ENCODE measurements at regions not wholly inside any gene's neighbourhood (a gene's known extent, or its start where the extent isn't known, plus 50 kb on each side); places are given as distances from the start of the nearest gene placed in this dataset.

DNA sequence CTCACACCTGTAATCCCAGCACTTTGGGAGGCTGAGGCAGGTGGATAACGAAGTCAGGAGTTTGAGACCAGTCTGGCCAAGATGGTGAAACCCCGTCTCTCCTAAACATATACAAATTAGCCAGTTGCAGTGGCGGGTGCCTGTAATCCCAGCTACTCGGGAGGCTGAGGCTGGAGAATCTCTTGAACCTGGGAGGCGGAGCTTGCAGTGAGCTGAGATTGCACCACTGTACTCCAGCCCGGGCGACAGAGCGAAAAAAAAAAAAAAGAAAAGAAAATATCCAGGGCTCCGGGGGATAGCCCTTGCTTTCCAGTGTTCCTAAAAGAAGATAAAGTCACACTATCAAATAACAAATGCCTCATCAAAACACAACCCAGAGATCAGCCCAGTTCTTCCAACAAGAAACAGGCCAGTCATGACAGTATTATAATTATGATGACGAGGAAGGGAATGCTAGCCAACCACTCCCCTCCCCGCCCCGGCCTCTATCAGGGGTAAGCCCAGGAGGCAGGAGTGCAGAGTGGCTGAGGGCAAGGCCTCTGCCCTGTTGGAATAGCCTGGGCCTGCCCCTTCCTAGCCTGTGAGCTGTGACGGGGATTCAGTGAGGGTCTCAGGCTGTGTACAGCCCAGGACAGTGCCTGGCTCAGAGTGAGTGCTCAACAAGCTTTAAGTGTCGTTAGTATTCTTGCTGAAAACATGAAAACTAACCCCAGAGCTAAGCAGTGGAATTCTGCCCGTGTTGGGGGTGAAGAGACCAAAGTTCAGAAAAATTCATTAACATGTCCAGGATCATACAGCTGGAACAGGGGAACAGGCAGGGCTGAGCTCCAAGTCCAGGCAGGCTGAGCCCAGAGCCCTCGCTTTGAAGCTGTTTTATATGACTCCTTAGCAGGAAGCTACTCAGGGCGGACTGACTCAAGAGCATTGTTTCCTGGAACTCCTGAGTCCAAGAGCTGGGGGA lies 54.3 kb downstream of the FAM241B start:
- H3K4me3 Mint-ChIP-seq: no peak overlapping the region
- peaks cover 21% of the 10 kb centered on the region for H3K4me1 Mint-ChIP-seq (ENCODE audit: low read depth)
- TF ChIP-seq, protein P1, sequence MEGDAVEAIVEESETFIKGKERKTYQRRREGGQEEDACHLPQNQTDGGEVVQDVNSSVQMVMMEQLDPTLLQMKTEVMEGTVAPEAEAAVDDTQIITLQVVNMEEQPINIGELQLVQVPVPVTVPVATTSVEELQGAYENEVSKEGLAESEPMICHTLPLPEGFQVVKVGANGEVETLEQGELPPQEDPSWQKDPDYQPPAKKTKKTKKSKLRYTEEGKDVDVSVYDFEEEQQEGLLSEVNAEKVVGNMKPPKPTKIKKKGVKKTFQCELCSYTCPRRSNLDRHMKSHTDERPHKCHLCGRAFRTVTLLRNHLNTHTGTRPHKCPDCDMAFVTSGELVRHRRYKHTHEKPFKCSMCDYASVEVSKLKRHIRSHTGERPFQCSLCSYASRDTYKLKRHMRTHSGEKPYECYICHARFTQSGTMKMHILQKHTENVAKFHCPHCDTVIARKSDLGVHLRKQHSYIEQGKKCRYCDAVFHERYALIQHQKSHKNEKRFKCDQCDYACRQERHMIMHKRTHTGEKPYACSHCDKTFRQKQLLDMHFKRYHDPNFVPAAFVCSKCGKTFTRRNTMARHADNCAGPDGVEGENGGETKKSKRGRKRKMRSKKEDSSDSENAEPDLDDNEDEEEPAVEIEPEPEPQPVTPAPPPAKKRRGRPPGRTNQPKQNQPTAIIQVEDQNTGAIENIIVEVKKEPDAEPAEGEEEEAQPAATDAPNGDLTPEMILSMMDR (IDR thresholded peaks at IDR 0.05): no peak
- no peaks in the 10 kb centered on the region for H3K9me3 Mint-ChIP-seq
- H3K27ac Mint-ChIP-seq: no peak overlapping the region
- DNase-seq: no peak
- peaks cover 67% of the 10 kb centered on the region for H3K27me3 Mint-ChIP-seq (ENCODE audit: insufficient read depth)
- H3K36me3 Mint-ChIP-seq (ENCODE audit: low read depth): no peaks in the 10 kb centered on the region

DNA sequence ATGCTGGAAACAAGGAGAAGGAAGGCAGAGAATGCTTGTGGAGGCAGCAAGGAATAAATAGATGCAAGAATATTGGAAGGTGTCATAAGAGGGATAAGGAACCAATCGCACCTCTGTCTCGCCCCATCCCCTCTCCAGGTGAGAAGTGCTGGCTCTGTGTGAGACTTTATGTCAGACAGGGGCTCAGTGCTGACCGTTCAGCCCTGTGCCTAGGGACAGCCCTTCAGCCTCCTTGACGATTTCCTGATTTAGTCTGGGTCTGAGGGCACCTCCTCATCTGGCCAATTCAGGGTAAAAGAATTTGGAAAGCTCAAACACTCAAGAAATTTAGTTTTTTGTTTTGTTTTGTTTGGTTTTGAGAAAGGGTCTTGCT lies 54.9 kb downstream of the FAM241B start:
- Mint-ChIP-seq H3K4me1 (ENCODE audit: low read depth) (peaks cover 21% of the 10 kb centered on the region), H3K9me3 (no peaks in the 10 kb centered on the region), H3K27ac (no peak overlapping the region), H3K36me3 (ENCODE audit: low read depth) (no peaks in the 10 kb centered on the region), H3K4me3 (no peak overlapping the region), H3K27me3 (ENCODE audit: insufficient read depth) (peaks cover 68% of the 10 kb centered on the region)
- TF ChIP-seq, protein P1 (IDR thresholded peaks at IDR 0.05): no peak
- DNase-seq: no peak

DNA sequence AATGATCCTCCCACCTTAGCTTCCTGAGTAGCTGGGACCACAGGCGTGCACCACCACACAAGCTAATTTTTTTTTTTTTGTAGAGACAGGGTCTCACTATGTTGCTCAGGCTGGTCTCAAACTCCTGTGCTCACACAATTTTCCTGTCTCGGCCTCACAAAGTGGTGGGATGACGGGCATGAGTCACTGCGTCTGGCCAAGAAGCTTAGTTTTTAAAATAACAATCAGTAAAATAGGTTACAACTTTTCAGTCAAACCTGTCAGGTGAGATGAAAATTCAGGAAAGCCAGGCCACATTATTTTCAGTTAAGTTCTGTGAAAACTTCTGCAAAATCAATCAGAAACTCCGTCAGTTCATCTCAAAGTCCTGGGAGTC lies 55.4 kb downstream of the FAM241B start:
- no peak for DNase-seq
- TF ChIP-seq, protein P1 (IDR thresholded peaks at IDR 0.05): no peak
- Mint-ChIP-seq H3K36me3 (ENCODE audit: low read depth) (no peaks in the 10 kb centered on the region), H3K27me3 (ENCODE audit: insufficient read depth) (peaks cover 68% of the 10 kb centered on the region), H3K4me1 (ENCODE audit: low read depth) (peaks cover 21% of the 10 kb centered on the region), H3K27ac (no peak overlapping the region), H3K9me3 (no peaks in the 10 kb centered on the region), H3K4me3 (no peak overlapping the region)

DNA sequence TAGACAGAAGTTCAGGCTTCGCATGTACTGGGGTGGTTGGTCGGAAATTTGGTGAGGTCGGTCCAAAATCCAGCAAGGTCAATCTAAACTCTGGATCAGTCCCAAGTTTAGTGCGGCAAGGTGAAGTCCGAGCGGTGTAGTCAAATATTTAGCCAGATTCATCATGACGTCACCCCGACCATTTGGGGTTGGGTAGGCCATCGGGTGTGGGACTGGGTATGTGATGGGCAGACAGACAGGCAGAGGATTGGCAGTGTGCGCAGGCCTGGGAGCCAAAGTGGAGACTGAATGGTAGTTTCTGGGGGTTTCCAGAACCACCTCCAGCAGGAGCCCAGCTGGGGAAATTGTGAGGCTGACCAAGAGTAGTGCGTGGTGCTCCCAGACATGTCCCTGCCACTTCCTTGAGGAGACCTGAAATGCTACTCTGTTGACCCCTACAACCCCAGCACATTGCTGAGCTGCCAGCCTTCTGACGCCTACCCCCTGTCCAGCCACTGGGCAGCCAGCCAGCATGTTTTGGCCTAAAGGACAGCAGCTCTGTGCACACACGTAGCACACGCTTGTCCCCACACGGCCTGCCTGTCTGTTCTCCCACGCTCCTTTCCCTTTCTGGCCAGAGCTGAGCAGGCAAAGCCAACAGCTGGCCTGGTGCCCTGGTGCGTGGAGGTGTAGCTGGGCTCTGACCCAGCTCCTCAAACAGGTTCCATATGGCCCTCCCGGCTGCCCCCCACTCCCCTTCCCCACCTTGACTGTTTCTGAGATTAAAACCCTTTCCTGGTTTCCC lies 55.9 kb downstream of the FAM241B start:
- Mint-ChIP-seq H3K4me1 (ENCODE audit: low read depth) (peaks cover 21% of the 10 kb centered on the region), H3K9me3 (no peaks in the 10 kb centered on the region), H3K4me3 (no peak overlapping the region), H3K27me3 (ENCODE audit: insufficient read depth) (peaks cover 68% of the 10 kb centered on the region), H3K27ac (no peak overlapping the region), H3K36me3 (ENCODE audit: low read depth) (no peaks in the 10 kb centered on the region)
- TF ChIP-seq, protein P1 (IDR thresholded peaks at IDR 0.05): no peak
- DNase-seq: peak; percentile 5

DNA sequence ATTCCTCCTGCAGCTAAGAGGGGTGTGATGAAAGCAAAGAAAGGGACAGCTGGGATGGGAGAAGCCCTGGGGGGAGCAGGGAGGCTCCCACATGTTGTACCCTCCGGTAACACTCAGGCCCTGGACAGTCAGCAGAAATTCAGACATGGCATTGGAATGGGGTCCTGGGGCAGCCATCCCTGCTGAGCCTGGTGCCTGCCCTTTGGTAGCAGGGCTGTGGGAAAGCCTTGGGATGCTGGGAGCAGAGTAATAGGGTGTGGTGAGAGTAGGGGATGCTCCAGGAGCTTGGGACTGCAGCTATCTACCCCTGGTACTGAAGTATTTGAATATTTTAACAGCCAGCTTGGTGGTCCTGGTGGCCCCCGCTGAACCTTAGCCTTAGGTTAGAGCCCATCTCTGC lies 56.8 kb downstream of the FAM241B start:
- no peak overlapping the region for H3K4me3 Mint-ChIP-seq
- H3K9me3 Mint-ChIP-seq: no peaks in the 10 kb centered on the region
- DNase-seq: no peak
- no peaks in the 10 kb centered on the region for H3K36me3 Mint-ChIP-seq (ENCODE audit: low read depth)
- H3K27ac Mint-ChIP-seq: no peak overlapping the region
- H3K27me3 Mint-ChIP-seq (ENCODE audit: insufficient read depth): peaks cover 60% of the 10 kb centered on the region
- TF ChIP-seq, protein P1 (IDR thresholded peaks at IDR 0.05): no peak
- peaks cover 21% of the 10 kb centered on the region for H3K4me1 Mint-ChIP-seq (ENCODE audit: low read depth)

All from HFFc6 (cell line).